ENCODE measurements at regions not wholly inside any gene's neighbourhood (a gene's known extent, or its start where the extent isn't known, plus 50 kb on each side); places are given as distances from the start of the nearest gene placed in this dataset.

DNA sequence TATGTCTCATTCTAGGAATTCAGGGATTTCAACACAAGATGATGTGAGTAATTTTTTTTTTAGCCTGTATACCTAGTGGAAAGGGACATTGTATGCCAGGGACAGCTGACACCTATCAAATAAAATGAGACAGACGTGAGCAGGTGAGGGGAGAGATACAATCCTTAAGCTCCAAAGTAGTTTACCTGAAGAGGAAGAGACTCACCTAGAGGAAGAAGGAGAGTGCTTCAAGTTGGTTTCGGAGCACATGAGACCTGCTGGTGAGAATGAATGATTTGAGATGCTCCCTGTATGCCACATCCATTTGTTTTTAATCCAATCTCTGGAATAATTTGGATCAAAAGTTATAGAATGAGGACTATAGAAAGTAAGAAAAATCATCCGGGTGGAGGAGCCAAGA is 915.4 kb upstream of the FBXO33 start:
- intact Hi-C loops (cut with DNase I; ENCODE audit: low total_unique reads) = no loop called here
- Histone ChIP-seq H3K4me1 (no peaks in the 10 kb centered on the region), H3K27ac (no peak overlapping the region), H3K27me3 (no peaks in the 10 kb centered on the region), H3K36me3 (no peaks in the 10 kb centered on the region), H3K4me3 (no peak overlapping the region), H3K9me3 (peaks cover 0 to 12% (median 3%) of the 10 kb centered on the region in 4 donors)
- WGBS, 5 donors = 73 to 86% (median 84%) methylated on average over 3 of the region's 3 CpGs
- TF ChIP-seq POLR2A (IDR thresholded peaks at IDR 0.05) (no peak), EP300 (IDR thresholded peaks at IDR 0.05) (no peak), POLR2AphosphoS5 (IDR thresholded peaks at IDR 0.05) (no peak)
- TF ChIP-seq, protein P1, sequence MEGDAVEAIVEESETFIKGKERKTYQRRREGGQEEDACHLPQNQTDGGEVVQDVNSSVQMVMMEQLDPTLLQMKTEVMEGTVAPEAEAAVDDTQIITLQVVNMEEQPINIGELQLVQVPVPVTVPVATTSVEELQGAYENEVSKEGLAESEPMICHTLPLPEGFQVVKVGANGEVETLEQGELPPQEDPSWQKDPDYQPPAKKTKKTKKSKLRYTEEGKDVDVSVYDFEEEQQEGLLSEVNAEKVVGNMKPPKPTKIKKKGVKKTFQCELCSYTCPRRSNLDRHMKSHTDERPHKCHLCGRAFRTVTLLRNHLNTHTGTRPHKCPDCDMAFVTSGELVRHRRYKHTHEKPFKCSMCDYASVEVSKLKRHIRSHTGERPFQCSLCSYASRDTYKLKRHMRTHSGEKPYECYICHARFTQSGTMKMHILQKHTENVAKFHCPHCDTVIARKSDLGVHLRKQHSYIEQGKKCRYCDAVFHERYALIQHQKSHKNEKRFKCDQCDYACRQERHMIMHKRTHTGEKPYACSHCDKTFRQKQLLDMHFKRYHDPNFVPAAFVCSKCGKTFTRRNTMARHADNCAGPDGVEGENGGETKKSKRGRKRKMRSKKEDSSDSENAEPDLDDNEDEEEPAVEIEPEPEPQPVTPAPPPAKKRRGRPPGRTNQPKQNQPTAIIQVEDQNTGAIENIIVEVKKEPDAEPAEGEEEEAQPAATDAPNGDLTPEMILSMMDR (IDR thresholded peaks at IDR 0.05) = no peak
- DNase-seq = no peak

DNA sequence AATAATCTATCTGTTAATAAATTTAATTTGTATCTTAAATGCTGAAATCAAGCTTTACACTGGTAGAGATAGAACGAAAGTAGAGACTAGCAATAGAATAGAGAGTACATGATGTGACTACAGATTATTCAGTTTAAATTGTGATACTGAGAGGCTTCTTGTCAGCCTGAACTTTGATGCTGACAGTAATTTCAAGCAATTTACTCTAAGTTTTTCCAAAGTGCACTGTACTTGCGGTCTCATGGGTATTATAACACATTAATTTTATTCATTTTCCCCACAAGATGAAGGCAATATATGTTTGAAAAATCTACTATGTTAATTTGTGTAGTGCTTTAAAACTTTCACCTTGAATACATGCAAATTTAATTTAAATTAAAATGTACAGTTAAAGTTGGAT is 914.0 kb upstream of the FBXO33 start:
- Histone ChIP-seq H3K27me3 (no peaks in the 10 kb centered on the region), H3K4me3 (no peak overlapping the region), H3K36me3 (no peaks in the 10 kb centered on the region), H3K4me1 (no peaks in the 10 kb centered on the region), H3K9me3 (peaks cover 0 to 12% (median 3%) of the 10 kb centered on the region in 4 donors), H3K27ac (no peak overlapping the region)
- WGBS, 5 donors = 86 to 97% (median 91%) methylated on average over 2 of the region's 2 CpGs
- intact Hi-C loops (cut with DNase I; ENCODE audit: low total_unique reads) = no loop called here
- no peak for TF ChIP-seq POLR2AphosphoS5 (IDR thresholded peaks at IDR 0.05)
- no peak for TF ChIP-seq POLR2A (IDR thresholded peaks at IDR 0.05)
- TF ChIP-seq EP300 (IDR thresholded peaks at IDR 0.05) = no peak
- TF ChIP-seq, protein P1 (IDR thresholded peaks at IDR 0.05) = no peak
- no peak for DNase-seq

DNA sequence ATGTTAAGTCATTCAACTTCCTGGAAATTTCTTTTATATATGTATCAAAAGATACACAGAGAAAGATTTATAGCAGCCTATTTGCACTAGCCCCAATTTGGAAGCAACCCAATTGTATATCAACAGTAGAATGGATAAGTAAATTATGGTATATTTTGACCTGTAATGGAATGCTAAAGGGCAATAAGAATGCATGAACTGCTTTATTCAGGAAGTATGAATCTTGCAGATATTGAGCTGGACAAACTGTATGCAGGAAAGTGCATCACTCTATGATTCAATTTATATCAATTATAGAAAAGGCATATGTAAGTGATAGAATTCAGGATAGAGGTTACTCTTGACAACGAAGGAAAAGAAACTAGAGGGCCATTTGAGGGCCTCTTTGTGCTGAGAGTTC is 913.1 kb upstream of the FBXO33 start:
- H3K27me3 ChIP-seq = no peaks in the 10 kb centered on the region
- H3K9me3 ChIP-seq = peaks cover 0 to 12% (median 3%) of the 10 kb centered on the region in 4 donors
- intact Hi-C loops (cut with DNase I; ENCODE audit: low total_unique reads) = no loop called here
- no peak overlapping the region for H3K4me3 ChIP-seq
- no peak overlapping the region for H3K27ac ChIP-seq
- TF ChIP-seq EP300 (IDR thresholded peaks at IDR 0.05) = no peak
- TF ChIP-seq, protein P1 (IDR thresholded peaks at IDR 0.05) = no peak
- no peak for TF ChIP-seq POLR2AphosphoS5 (IDR thresholded peaks at IDR 0.05)
- TF ChIP-seq POLR2A (IDR thresholded peaks at IDR 0.05) = no peak
- WGBS, 5 donors = 60 to 70% (median 67%) methylated on average over 1 of the region's 1 CpG
- no peaks in the 10 kb centered on the region for H3K36me3 ChIP-seq
- DNase-seq = peak in 1 of 2 donors; percentile 5
- no peaks in the 10 kb centered on the region for H3K4me1 ChIP-seq

DNA sequence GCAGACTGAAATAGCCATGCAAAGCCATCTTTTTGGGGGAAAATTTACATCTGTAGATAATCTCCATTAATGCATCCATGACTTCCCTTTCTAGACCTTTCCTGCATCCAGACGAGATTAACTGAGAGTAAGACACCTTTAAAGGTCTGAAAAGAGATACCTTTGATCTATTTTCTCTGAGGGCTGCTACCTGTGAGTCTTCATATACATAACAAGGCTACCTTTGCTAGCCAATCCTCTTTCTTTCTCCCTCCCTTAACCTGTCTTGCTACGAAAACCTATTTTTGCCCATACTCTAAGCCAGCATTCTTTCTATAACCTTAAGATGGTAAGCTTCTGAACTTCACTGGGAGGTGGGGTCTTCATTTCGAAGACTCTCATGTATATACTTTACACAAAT is 908.5 kb upstream of the FBXO33 start:
- WGBS, 5 donors = 62 to 70% (median 69%) methylated on average over 3 of the region's 3 CpGs
- TF ChIP-seq EP300 (IDR thresholded peaks at IDR 0.05) (no peak), POLR2AphosphoS5 (IDR thresholded peaks at IDR 0.05) (no peak), POLR2A (IDR thresholded peaks at IDR 0.05) (no peak)
- TF ChIP-seq, protein P1 (IDR thresholded peaks at IDR 0.05) = no peak
- H3K27me3 ChIP-seq = no peaks in the 10 kb centered on the region
- no peaks in the 10 kb centered on the region for H3K9me3 ChIP-seq
- no peak for DNase-seq
- H3K36me3 ChIP-seq = no peaks in the 10 kb centered on the region
- H3K27ac ChIP-seq = no peak overlapping the region
- intact Hi-C loops (cut with DNase I; ENCODE audit: low total_unique reads) = no loop called here
- H3K4me3 ChIP-seq = no peak overlapping the region
- H3K4me1 ChIP-seq = no peaks in the 10 kb centered on the region

Data from stomach (tissue), 8 donors.